Posterior cingulate gyrus (tissue), 11 donors: ENCODE measurements at regions not wholly inside any gene's neighbourhood (a gene's known extent, or its start where the extent isn't known, plus 50 kb on each side); places are given as distances from the start of the nearest gene placed in this dataset.
"Not testable (repeated sequence)": the region's sequence is repeated elsewhere in the genome, so short reads cannot be mapped to it uniquely, and the experiment has no call there.

Experiments
- DNase-seq, 10 donors: peaks; one replicate each; pipeline versions ENCODE4 v3.0.0 to v3.0.0-alpha.2; 2020 to 2021; ENCODE audit warnings: mixed read lengths in 3 of 10
- intact Hi-C: fragments of 100-400 bp; cut with DNase I; formaldehyde crosslinking; loops from one replicate; pipeline ENCODE4 v1.15.1; 2023

- intact Hi-C loops: no loop called here
- no peak for DNase-seq
Measured at GRCh38 chr5:167850911-167851310, 440.5 kb upstream of the WWC1 start.

DNA sequence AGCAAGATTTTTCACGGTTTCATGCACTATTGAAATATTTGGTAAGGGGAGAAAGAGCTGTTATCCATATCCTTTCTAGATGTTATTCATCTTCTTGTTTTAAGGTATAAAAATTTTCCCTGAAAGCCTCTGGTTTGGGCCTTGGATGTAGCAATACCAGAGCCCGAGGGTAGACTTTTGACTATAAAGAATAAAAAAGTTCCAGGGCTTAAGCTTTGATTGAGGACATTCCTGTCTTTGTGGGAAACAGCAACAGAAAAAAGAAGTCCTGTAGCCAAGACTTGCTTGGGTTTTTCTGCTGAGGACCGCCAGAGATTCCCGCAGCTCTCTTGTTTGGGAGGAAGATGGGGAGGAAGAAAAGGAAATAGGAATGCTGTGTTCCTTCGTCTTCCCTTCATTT, 440.0 kb upstream of the WWC1 start:
- intact Hi-C loops: no loop called here

DNA sequence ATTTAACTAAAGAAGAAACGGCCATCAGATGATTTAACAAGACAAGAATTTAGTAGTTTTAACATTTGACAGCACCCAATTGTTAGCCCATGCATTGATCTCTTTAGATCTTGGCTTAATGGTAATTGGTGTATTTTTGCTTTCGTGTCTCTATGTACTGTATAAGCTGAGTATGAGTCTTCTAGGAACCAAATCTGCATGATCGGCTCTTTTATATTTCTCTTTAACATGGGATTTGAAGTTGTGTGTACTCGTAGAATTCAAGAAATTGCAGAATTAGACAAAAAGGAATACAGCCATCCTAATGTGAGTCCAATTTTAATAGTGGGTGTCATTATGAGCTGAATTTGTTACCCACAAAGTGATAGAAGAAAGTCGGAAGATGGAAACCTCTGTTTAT, 438.9 kb upstream of the WWC1 start:
- DNase-seq: no peak
- intact Hi-C loops: no loop called here

More for the DNA sequence above, 440.0 kb upstream of the WWC1 start:
- DNase-seq: no peak

- DNase-seq: no peak
- intact Hi-C loops: no loop called here
Measured at GRCh38 chr5:167853421-167853820, 438.0 kb upstream of the WWC1 start.

DNA sequence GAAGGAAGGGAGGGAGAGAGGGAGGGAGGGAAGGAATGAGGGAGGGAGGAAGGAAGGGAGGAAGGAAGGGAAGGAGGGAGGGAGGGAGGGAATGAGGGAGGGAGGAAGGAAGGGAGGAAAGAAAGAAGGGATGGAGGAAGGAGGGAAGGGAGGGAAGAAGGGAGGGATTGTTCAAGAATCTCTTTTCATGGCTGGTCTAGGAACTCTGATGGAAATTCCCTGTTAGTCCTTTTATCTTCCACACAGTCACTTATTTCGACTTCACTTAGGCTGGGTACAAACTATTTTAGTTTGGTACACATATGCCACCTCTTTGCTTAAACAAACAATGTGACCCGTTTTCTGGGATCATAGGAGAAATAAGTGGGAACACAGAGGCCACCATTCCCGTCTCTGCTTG, 435.6 kb upstream of the WWC1 start:
- no peak for DNase-seq
- intact Hi-C loops: no loop called here

GRCh38 chr5:167857321-167857720, 434.1 kb upstream of the WWC1 start:
- DNase-seq: no peak
- intact Hi-C loops: no loop called here

DNA sequence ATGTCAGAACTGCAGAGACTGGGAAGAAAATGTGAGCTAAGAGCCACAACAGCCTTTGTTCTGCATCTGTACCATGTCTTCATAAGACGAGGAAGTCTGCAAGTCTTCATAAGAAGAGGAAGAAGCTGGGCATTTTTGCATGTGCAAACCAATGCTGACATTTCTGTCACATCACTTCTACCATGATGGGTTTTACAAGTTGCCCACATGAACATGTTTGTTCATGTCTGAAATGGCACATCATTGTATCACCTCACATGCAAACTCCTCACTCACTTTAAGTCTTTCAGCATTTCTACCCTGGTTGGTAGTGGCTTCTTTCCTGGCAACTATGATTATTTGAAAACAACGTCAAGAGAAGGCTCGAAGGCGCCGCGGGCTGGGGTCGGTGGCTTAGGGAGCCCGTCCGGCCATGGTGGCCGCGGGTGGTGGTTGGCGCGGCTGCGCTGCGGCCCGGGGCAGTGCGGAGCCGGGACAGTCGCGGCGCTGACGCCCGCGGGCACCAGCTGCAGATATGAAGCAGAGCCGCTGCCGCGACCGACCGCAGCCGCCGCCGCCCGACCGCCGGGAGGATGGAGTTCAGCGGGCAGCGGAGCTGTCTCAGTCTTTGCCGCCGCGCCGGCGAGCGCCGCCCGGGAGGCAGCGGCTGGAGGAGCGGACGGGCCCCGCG, 433.1 kb upstream of the WWC1 start:
- intact Hi-C loops: not testable (repeated sequence)
- DNase-seq: peak in 1 of 10 donors; percentile 49

- DNase-seq: peak in 2 of 10 donors; percentile 50 to 79
- intact Hi-C loops: no loop called here
Measured at GRCh38 chr5:167861129-167861927, 430.1 kb upstream of the WWC1 start.

DNA sequence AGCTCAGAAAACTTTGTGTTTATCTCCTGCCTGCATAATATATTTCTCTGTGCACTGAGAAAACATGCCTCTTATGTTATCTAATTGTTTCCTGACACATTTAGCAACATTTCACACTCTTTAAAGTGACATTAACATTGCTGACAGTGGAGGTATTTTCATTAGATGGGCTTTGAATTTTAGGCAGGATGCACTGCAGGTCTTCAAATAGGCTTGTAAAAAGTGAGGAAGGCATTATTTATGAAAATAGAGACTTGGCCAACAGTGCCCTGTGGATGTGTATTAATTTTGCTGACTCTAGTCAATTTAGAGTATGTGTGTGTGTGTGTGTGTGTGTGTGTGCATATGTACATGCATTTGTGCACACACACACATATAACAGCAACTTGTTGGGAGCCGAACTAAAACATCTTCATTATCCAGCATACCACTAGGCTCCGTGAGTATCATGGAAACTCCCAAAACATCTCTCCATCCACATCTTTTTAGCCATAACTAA, 429.5 kb upstream of the WWC1 start:
- DNase-seq: no peak
- intact Hi-C loops: no loop called here

DNA sequence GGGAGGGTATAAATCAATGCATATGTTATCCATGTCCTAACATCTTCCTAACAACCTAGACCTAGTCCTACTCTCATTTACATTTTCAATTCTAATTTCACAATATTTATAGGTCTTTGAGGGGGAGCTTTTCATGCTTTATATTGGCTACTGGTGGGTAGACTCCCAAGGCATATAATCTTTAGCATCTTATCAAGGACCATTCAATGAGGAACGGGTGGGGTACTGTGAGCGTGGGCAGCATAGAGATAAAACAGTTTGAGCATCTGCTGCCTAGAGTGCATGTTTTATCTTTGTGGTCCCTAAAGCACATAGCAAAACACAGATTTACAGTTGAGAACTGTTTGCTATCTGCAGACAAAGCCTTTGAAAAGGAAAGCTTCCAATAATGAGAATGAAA, 427.6 kb upstream of the WWC1 start:
- DNase-seq: no peak

DNA sequence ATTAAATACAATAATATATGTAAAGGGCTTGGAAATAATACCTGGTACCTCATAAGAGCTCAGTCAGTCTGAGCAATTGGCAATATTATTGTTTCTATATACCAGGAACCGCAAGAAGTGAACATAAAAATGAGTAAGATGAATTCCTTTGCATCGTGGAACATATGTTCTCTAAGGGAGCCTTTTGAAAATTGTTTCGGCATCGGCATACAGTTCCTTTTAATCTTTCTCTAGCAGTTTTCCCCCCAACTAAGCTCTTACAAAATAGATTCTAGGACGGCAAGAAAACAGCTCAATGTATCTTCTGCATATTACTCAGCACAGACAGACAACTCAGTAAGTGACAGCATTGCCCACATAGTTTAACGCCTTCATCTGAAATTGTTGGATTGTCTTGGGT, 426.6 kb upstream of the WWC1 start:
- intact Hi-C loops: no loop called here
- no peak for DNase-seq

More for the DNA sequence above, 427.6 kb upstream of the WWC1 start:
- intact Hi-C loops: no loop called here

GRCh38 chr5:167866797-167867196, 424.6 kb upstream of the WWC1 start:
- intact Hi-C loops: no loop called here
- no peak for DNase-seq

DNA sequence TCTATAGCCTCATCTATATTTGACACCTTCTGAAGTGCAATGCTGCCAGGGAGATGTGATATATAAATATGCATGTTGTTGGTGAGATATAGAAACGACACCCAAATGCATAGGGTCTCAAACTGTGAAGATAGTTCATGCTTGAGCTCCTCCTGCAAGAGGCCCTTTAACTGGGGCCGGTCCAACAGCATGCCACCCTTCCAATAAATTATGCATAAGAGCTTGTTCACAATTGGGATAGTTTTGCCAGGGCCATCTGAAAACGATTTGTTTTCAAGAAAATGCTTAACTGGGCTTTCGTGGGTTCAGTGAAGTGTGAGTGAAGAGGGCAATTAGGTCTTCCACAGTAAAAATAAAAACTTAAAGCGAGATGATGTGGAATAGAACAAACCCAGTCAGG, 424.2 kb upstream of the WWC1 start:
- DNase-seq: no peak
- intact Hi-C loops: no loop called here

GRCh38 chr5:167869125-167869524, 422.3 kb upstream of the WWC1 start:
- intact Hi-C loops: no loop called here
- DNase-seq: no peak

DNA sequence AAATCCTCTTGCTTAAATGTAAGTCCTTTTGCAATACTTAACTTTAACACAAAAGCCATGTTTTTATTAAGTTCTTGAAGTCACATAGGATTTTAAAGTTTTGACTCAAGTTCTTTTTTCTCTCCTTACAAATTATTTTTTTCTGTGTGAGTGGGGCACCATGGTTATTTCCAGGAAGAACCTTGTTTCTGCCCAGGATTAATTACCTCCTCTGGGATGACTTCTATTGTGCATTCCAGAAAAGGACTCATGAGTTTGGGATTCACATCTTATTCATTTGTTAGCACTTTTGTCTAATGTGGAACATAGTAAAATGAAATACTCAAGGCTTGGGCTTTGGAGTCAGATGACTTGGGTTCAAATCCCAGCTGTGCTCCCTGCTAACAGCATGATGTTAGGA, 421.4 kb upstream of the WWC1 start:
- intact Hi-C loops: no loop called here
- DNase-seq: no peak

DNA sequence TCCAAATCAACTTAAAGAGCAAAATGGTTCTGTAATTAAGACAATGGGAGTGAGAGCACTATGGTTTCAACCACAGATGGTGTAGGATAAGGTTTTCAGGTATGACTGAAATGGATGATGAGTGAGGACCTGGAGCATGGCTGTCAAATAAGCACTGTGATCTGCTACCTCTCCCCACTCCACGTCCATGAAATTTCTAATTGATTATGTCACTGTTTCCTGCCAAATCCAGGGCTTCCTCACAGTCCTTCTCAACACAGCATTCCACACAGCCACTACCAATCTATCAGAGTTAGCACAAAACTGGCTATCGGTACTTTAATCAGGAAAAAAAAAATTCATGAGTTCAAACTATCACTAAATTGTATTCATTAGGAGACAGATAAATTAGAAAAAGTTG, 420.4 kb upstream of the WWC1 start:
- intact Hi-C loops: no loop called here
- no peak for DNase-seq

DNA sequence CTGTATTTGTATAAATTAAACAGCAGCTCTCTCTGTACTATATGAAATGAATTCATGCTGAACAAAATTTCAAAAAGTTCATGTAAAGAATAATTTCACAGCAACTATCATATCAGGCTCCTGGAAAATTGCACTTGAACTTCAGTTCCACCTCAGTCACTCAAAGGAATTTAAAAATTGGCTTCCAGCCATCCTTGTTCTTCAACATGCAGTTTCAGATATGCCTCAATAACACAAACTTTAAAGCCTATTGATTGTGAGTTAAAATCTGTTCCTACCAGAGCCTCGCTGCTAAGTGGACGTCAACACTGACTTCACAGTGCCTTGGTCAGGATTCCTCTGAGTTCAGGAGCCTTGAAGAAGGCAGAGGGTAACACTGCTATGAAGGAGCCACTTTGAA, 418.7 kb upstream of the WWC1 start:
- intact Hi-C loops: no loop called here
- no peak for DNase-seq

GRCh38 chr5:167877114-167877722, 414.2 kb upstream of the WWC1 start:
- intact Hi-C loops: no loop called here
- no peak for DNase-seq

DNA sequence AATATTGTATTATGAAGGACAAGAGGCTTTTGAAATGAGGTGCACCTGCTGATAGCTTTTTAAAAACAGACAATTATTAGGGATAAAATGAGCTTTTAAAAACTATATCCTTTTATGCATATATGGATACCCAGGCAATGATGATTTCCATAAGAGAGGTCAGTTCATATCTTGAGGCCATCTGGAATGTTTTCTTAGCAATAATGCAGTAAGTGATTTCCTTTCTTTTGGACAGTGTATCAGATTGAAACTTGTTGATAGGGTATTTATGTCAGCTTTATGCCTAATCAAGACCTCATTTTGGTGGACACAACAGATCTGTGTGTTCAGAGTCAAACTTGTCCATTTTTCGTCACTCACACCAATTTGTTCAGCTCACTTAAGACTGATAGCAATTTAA, 413.5 kb upstream of the WWC1 start:
- intact Hi-C loops: no loop called here
- DNase-seq: no peak

DNA sequence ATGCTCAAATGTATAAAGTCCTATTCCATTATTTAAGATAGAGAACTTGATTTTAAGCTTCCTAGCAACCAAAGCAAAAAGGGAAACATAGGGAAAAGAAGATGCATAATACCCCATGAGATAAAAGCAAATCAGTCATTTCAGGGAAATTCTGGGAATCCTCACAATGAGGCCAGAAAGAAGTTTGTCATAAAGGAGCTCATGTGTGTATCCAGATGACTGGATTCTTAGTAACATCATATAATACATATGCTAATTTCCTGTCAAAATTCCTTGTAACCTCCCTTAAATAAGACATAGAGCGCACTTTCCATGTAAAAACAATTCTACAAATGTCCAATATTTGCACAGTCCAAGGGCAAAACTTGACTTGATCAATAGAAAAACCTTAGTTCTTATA, 411.0 kb upstream of the WWC1 start:
- DNase-seq: no peak
- intact Hi-C loops: no loop called here

DNA sequence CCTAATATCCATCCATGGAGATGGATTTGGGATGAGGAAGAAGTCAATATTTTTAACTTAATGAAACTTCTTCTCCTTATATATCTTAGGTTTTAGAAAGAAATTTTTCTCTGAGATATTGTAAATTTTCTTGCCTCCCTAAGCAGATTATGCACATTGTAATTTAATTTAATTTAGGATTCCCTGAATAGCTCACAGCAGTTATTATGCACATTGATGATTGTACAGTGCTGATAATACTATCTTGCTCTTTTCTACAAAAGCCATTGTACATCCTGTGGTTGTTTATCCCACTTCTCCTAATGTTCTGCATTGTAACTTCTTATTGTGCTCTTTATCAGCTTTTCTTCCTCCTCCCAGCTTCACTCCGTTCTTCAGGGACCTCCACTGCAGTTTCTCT, 410.4 kb upstream of the WWC1 start:
- intact Hi-C loops: no loop called here
- no peak for DNase-seq

DNA sequence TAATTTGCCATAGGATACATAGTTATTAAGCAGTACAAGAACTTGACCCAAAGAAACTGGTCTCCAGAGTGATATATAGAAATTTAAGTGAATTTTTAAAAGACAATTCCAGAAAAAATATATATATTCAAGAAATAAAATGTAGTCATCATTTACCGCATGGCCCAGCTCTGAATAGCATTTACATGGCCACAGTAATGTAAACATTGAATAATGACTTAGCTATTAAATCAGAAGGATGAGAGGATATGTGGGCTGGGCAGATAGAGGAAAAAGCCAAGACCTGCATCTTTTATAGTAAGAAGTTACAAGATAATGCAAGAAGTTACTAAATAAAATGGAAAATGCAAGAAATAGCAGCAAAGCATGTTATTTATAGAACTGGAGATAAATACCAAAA, 405.2 kb upstream of the WWC1 start:
- intact Hi-C loops: no loop called here
- no peak for DNase-seq
